Adrenal gland (tissue), 5 donors: ENCODE measurements at regions not wholly inside any gene's neighbourhood (a gene's known extent, or its start where the extent isn't known, plus 50 kb on each side); places are given as distances from the start of the nearest gene placed in this dataset.

Experiments used
- CTCF ChIP-seq, 6 experiments: fragments of 450-650 bp in 4 of 6; fragments of 200-600 bp in 2 of 6; sonication (generic) in 1 of 6; IDR thresholded peaks; 1 replicate in 5 of 6; 2 replicates in 1 of 6; pipeline versions ENCODE4 v1.5.1 to v1.8.0; 2016 to 2021; ENCODE audit warnings: antibody characterized with exemption in 6 of 6, mild to moderate bottlenecking in 2 of 6, moderate library complexity in 1 of 6
- POLR2A ChIP-seq, 2 donors: fragments of 450-650 bp; IDR thresholded peaks; one replicate each; pipeline ENCODE4 v1.6.1; 2017; ENCODE audit warnings: antibody characterized with exemption in 2 of 2, mild to moderate bottlenecking in 2 of 2, moderate library complexity in 1 of 2
- donor health status: DM: no; HTN: no; CAD: no.

GRCh38 chr22:25366876-25367466 lies 147.5 kb downstream of the CRYBB2 start:
- TF ChIP-seq POLR2A (IDR thresholded peaks at IDR 0.05) (no peak), CTCF (IDR thresholded peaks at IDR 0.05) (no peak)
